ENCODE measurements at regions not wholly inside any gene's neighbourhood (a gene's known extent, or its start where the extent isn't known, plus 50 kb on each side); places are given as distances from the start of the nearest gene placed in this dataset.
"Not testable (repeated sequence)": the region's sequence is repeated elsewhere in the genome, so short reads cannot be mapped to it uniquely, and the experiment has no call there.

DNA sequence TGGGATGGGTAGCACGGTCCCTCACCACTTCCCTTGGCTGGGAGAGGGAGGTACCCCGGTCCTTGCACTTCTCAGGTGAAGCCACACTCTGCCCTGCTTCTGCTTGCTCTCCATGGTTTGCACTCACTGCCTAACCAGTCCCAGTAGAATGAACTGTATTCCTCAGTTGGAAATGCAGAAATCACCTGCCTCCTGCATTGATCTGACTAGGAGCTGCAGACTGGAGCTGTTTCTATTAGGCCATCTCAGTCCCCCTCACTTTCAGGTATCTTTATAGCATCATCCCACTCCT, 264.9 kb downstream of the ZWINT start:
- FAIRE-seq, result no peak

DNA sequence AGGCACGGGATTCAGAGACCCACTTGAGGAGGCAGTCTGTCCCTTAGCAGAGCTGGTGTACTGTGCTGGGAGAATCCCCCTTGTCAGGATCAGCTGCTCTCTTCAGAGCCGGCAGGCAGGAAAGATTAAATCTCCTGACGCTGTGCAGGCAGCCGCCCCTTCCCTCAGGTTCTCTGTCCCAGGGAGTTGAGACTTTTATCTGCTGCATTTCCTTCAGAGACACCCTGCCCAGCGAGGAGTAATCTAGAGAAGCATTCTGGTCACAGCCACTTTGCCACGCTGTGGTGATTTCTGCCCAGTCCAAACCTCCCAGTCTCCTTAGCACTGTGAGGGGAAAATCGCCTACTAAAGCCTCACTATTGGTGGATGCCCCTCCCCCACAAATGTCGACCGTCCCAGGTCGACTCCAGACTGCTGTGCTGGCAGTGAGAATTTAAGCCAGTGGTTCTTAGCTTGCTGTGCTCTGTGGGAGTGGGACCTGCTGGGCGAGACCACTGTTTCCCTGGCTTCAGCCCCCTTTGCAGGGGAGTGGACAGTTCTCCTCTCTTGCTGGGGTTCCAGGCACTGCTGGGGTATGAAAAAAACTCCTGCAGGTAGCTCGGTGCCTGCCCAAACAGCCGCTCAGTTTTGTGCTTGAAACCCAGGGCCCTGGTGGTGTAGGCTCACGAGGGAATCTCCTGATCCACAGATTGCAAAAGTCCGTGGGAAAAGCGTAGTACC, 265.4 kb downstream of the ZWINT start:
- FAIRE-seq, result no peak

DNA sequence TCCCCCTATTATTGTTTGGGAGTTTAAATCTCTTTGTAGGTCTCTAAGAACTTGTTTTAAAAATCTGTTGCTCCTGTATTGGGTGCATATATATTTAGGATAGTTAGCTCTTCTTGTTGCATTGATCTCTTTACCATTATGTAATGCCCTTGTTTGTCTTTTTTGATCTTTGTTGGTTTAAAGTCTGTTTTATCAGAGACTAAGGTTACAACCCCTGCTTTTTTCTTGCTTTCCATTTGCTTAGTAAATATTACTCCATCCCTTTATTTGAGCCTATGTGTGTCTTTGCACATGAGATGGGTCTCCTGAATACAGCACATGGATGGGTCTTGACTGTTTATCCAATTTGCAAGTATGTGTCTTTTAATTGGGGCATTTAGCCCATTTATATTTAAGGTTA, 267.4 kb downstream of the ZWINT start:
- FAIRE-seq, result not testable (repeated sequence)

DNA sequence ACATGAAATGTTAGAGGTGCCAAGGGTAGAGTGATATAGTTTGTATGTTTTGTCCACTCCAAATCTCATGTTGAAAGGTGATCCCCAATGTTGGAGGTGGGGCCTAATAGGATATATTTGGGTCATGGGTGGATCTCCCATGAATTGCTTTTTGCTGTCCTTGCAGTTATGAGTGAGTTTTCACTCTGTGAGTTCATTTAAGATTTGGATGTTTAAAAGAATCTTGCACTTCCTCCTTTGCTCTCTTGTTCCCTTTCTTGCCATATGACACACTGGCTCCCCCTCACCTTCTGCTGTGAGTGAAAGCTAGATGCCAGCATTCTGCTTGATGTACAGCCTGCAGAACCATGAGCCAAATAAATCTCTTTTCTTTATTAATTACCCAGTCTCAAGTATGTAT, 269.2 kb downstream of the ZWINT start:
- FAIRE-seq, result no peak

DNA sequence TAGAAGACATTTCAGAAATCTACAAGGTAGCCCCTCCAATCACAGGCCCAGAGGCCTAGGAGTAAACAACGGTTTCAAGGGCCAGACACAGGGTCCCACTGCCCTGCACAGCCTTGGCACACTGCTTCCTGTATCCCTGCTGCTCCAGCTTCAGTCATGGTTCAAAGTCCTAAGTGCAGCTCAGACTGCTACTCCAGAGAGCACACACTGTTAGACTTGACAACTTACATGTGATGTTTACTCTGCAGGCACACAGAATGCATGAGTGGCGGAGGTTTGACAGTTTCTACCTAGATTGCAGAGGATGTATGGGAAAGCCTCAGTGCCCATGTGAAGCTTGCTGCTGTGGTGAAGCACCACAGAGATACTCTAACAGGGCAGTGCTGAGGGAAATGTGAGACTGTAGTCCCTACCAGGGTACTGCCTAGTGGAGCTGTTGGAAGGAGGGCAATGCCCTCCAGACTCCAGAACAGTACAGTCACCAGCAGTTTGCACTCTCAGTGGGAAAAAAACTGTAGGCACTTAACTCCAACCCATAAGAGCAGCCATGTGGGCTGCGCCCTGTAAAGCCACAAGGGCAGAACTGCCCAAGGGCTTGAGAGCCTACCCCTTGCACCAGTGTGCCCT, 270.0 kb downstream of the ZWINT start:
- no peak for FAIRE-seq

DNA sequence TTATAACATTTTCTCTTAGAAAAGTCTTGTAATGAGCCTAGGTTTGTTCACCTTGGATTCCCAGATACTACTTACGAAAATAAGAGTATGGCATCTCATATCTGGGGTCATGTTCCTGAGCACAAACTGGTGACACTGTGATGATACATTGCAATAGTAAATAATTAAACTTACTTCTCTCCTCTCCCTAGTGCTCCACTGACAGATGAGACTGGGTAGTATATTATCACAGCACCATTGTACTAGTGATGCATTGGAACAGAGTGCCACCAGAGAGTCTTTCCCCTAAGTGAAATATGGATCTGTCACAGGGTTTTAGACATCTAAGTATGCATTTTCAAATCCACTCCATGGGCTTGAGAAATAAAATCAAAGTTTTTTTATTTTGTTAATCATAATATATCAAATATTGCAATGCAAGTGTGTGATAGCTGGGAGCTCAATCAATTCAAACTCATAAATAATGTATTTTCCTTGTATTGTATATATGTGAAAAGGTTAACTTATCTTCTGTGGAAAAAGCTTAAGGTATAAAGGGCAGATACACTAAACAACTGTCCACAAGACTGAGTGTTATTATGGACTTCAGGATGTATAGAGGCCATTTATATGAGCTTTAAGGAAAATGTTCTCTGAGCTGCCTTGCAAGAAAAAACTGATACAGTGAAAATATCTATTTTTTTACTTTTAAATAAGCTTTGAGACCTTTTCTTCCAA, 275.5 kb downstream of the ZWINT start:
- no peak for FAIRE-seq

DNA sequence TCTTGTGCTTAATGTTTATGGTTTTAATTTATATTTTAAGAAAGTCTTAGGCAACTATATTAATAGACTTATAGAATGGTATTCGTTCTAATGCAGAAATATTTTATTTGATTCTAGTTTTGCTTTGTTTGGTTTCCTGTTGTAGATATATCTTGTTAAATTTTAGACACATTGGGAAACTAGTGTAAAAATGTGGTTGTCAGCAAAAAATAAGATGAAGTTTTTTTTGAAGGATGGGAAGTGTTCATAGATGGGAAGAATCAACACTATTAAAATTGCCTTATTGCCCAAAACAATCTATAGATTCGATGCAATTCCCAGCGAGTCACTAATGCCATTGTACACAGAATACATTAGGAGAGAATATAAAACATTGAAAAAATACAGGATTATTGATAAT, 278.9 kb downstream of the ZWINT start:
- no peak for FAIRE-seq

DNA sequence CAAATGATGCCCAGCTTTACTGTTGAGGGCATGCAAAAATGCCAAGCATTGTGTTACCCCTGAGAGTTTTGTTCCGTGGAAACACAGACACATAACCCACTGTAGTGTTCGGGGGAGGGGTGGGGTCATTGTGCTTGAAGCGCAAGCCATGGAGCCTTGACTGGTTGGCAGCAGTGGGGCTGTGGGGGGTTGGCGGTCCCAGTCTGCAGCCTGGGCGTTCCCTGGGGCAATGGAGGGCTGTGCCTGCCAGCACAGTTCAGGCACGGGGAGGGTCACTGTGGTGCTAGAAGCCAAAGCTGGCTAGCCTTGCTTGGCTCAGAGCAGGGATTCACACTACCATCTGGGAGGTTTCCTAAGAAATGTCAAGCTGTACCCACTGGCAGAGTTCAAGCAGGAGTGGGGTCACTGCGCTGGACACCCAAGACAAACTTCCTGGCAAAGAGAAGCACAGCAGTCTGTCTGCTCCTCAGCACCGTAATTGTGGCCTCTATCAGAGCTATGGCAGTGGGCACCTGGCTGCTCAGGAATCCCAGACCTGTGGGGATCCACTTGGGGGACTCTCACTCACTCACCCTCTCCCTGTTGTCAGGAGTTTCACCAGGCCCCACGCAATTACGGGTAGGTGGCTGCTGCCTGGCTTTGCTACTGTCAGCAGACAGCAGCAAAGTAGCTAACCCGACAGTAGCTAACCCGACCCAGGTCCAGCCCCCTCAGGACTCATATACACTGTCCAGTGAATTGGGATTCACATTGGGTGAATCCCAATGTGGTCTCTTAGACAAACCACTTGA, 292.4 kb downstream of the ZWINT start:
- no peak for FAIRE-seq

DNA sequence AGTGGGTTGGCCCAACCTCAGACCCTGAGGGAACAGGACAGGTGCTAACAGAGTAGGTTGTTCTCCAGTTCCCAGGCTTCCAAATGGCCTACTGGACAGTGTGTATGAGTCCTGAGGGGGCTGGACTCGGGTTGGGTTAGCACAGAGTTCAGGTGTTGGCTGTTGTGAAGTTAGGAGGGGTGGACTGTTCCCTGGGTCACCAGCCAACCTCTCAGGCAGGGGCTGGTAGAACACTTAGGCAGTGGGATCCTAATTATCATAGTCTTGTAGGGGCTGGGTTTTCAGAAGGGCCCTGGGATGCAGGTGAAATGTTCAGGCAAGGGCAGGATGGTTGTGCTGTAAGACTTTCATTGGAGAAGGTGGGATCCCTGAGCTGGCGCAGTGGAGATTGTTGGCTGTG, 293.0 kb downstream of the ZWINT start:
- FAIRE-seq, result no peak

DNA sequence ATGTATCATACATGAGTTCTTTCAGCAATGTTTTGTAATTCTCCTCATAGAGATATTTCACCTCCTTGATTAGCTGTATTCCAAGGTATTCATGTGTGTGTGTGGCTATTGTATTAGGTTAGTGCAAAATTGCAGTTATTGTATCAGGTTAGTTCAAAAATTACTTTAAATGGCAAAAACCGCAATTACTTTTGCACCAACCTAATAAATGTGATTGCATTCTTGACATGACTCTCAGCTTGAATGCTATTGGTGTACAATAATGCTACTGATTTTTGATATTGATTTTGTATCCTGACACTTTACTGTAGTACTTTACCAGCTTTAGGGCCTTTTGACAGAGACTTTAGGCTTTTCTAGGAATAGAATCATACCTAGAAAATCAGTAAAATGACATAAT, 297.4 kb downstream of the ZWINT start:
- no peak for FAIRE-seq

DNA sequence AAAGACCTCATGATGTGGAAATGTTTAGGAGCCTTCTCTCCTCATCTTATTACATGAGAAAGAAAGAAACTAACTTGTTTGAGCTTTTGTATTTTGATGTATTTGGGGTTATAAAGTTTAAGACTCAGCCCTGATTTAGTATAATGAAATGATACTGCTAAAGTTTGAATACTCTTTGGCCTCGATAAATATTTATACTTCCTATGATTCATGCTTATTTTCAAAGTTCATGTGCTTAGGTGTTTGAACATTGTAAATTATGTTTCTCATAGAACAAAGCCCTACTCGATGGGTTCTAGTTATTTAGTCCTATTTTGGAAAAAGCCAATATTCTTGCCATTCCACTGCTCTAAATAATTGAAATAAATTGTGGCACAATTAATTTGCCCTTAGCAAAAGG, 303.2 kb downstream of the ZWINT start:
- FAIRE-seq, result no peak

DNA sequence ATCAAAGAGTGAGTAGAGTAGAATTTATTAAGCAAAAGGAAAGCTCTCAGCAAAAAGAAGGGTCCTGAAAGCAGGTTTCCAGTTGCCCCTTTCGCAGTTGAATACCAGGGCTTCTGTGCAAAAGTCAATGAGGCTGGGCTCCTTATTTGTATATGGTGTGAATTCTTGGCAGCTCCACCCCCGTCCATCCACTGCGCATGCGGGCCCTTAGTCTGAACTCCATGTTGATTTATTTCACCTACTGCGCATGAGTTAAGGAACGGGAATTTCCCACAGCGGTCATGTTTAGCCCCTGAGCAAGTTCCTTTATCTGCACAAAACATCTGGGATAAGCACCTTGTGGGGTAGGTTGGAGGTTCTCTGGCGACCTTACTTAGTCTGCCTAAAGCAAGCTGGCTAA, 325.6 kb downstream of the ZWINT start:
- no peak for FAIRE-seq

DNA sequence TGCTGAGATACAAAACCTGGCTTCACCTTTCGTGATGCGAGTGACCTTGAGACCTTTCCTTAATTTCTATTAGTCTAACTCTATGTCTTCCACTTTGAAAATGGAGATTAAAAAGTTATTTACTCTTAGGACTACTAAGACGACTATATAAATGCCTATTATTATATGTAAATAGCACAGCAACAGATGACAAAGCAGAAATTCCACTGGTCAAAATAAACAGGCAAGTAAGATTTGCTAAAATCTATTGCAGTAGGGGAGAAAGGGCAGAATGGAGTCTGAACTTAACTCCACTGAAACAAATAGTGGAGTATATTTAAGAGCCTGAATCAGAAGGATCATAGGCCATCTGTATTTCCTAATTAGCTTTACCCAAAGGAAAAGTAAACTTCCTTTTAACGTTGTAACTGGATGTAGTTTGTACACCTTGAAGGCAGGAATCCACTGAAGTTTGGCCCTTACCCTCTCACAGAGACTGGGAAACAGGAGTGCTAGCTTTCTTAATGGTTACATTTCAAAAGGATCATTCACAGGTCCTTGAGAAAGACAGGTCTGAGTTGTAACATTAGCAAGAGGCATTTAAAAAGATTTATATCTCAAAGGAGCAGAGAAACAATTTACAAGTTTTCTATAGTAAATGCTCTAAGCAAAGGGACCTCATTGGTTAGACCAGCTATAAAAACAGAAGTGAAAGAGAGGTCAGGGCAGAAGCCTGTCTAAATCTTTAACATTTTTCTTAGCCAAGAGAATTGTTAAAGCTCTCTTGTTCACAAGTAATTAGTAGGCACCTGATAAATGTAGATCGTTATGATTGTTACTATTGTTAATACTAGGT, 332.5 kb downstream of the ZWINT start:
- FAIRE-seq, result no peak

DNA sequence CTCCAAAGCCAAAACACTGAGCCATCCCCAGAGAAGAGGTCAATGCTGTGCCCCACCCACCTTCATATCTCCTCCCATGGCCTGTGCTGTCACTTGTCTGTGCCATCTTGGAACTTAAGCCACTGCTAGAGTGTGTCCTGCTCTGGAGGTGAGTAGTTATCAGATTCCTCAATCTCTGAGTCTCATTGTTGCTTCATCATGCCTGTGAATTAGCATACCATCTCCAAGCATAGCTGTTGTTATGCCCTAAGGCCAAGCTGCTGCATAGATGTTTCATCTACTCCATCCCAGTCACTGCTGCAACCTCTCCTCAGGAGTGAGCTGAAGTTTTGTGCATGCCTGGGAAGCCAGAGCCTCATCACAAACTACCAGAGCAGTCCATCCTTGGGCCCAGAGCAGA, 349.0 kb downstream of the ZWINT start:
- no peak for FAIRE-seq

DNA sequence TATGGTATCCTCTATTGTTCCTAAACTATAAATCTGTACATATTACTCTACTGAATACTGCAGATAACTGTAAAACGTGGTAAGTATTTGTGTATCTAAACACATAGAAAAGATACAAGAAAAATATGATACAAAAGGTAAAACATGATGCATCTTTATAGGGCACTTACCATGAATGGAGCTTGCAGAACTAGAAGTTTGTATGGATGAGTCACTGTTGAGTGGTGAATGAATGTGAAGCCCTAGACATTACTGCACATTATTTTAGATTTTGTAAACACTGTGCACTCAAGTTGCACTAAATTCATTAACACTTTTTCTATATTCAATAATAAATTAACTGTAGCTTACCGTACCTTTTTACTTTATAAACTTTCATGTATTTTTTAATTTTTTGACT, 357.5 kb downstream of the ZWINT start:
- FAIRE-seq, result no peak

DNA sequence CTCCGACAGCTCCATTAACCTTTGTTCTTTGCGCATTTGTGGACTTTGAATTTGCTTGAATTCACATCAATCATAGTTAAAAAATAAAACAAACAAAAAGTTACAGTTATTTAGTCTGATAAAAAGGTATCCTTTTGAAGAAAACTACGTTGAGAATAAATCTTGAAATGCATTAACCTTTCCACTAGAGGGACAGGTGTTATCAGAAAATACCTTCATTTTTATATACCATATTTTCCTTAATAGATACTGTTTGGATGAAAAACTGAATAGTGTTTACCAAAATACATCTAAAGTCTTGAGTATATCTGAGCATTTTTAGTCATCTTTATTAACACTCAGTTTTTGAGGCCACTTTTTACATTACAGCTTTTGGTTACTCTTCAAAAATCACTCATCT, 371.9 kb downstream of the ZWINT start:
- no peak for FAIRE-seq

DNA sequence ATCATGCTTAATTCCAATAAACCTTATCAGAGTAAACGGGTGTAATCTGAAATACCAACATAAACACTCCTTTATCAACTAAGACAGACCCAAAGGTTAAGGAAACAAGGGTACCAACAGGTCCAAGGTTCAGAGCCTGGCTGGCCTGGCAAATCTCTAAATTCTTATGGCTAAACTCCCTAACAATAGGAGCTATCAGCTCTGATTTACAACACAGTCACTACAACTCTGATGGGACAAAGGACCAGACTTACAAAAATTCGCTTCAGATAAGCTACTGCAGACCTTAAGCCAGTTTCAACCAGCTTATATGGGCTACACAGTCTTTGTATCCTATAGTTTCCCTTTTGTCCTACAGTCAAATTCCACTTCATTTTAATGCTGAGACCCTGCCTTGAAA, 381.9 kb downstream of the ZWINT start:
- no peak for FAIRE-seq

DNA sequence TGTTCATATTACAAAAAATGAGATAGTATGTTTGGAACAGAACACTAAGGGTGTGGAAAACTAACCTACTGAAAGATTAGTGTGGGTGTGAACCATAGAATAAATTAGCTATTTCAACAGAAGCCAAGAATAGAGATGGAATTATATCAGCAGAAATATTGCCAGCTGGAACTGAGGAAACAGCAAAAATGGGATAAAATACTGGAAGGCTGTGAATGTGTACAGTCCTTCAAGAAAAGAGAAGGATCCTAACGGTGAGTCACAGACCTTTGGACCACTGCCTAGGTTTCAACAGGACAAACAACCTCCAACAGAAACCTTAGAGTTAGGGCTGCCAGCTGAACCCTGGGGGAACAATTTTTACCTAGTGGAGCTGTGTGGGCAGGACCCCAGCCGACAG, 395.0 kb downstream of the ZWINT start:
- no peak for FAIRE-seq

DNA sequence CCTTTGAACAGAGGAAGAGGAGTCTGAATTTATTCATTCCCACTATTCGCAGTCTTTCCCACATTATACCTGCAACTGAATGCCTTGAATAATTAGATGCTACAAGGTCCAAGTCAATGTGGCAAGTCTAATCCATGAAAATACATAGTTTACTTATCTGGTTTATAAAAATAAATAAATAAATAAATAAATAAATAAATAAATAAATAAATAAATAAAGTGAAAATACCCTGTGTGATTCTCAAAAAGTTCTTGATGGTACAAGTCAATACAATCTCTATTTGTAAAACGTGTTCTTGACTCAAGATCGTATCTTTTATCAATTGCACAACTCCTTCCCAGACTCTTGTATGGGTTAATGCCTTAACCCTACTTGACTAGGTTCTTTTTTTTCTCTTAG, 417.7 kb downstream of the ZWINT start:
- FAIRE-seq, result no peak

DNA sequence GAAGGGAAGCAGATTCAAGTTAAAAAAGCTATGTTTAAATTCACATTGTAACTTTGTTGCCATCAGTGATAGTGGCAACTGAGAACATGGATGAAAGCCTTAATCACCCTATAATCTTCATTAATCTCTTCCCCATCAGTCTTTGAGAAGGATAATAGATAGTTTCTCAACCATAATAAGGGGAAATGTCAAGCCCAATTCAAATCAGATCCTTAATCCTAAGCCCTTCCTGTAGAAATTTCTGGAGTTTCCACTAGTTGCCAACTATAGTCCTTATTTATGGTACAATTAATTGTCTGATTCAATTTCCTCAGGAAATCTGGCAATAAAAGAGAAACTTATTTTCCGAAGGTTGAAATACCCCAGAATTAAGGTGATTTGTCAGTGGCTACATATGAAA, 431.8 kb downstream of the ZWINT start:
- FAIRE-seq, result no peak

DNA sequence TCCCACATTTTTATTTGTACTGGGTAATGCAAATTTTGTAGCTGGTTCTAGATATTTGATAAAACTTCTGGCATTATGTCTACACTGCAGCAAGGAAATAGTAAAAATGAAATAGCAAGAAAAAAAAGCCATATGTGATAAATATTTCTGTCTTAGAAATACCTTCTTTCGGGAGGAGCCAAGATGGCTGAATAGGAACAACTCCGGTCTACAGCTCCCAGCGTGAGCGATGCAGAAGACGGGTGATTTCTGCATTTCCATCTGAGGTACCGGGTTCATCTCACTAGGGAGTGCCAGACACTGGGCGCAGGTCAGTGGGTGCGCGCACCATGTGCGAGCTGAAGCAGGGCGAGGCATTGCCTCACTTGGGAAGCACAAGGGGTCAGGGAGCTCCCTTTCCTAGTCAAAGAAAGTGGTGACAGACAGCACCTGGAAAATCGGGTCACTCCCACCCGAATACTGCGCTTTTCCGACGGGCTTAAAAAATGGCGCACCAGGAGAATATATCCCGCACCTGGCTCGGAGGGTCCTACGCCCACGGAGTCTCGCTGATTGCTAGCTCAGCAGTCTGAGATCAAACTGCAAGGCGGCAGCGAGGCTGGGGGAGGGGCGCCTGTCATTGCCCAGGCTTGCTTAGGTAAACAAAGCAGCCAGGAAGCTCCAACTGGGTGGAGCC, 461.4 kb downstream of the ZWINT start:
- not testable (repeated sequence) for FAIRE-seq

DNA sequence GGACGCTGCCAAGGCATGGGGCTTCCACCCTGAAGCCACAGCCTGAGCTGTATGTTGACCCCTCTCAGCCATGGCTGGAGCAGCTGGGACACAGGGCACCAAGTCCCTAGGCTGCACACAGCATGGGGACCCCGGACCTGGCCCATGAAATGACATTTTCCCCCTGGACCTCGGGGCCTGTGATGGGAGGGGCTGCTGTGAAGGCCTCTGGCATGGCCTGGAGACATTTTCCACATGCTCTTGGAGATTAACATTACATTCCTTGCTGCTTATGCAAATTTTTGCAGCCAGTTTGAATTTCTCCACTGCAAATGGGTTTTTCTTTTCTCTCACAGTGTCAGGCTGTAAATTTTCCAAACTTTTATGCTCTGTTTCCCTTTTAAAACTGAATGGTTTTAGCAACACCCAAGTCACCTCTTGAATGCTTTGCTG, 463.6 kb downstream of the ZWINT start:
- FAIRE-seq, result peak; percentile 81
